ENCODE measurements at regions not wholly inside any gene's neighbourhood (a gene's known extent, or its start where the extent isn't known, plus 50 kb on each side); places are given as distances from the start of the nearest gene placed in this dataset.

- TF ChIP-seq CTCF (IDR thresholded peaks at IDR 0.05) (no peak), POLR2A (IDR thresholded peaks at IDR 0.05) (no peak)
Observed at GRCh38 chr22:19632668-19633148, 81.6 kb upstream of the SEPTIN5 start.

All from lower leg skin (tissue), 3 donors.